ENCODE measurements at regions not wholly inside any gene's neighbourhood (a gene's known extent, or its start where the extent isn't known, plus 50 kb on each side); places are given as distances from the start of the nearest gene placed in this dataset.

DNA sequence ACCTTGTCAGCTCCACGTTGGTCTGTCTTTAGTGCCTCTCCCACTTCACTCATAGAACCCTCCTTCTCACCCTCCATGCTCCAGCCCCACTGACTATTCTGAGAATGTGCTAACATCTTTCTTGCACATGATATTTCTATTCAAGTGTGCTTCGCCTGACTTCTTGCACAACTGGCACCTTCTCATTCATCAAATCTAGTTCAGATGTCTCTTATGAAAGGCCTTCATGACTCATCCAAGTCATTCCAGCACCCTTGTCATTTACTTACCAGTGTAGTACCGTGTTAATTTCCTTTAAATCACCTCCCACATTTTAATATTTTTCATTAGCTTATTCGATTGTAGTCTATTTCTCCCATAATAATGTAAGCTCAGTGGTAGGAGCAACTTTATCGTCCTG is 197.8 kb upstream of the PIRT start:
- Histone ChIP-seq H3K4me3 (no peak overlapping the region), H3K36me3 (no peaks in the 10 kb centered on the region), H3K4me1 (no peaks in the 10 kb centered on the region), H3K27me3 (no peaks in the 10 kb centered on the region), H3K9me3 (no peaks in the 10 kb centered on the region), H3K27ac (no peak overlapping the region)
- TF ChIP-seq POLR2A (IDR thresholded peaks at IDR 0.05): no peak
- TF ChIP-seq, protein P1, sequence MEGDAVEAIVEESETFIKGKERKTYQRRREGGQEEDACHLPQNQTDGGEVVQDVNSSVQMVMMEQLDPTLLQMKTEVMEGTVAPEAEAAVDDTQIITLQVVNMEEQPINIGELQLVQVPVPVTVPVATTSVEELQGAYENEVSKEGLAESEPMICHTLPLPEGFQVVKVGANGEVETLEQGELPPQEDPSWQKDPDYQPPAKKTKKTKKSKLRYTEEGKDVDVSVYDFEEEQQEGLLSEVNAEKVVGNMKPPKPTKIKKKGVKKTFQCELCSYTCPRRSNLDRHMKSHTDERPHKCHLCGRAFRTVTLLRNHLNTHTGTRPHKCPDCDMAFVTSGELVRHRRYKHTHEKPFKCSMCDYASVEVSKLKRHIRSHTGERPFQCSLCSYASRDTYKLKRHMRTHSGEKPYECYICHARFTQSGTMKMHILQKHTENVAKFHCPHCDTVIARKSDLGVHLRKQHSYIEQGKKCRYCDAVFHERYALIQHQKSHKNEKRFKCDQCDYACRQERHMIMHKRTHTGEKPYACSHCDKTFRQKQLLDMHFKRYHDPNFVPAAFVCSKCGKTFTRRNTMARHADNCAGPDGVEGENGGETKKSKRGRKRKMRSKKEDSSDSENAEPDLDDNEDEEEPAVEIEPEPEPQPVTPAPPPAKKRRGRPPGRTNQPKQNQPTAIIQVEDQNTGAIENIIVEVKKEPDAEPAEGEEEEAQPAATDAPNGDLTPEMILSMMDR (IDR thresholded peaks at IDR 0.05): no peak
- no peak for DNase-seq

DNA sequence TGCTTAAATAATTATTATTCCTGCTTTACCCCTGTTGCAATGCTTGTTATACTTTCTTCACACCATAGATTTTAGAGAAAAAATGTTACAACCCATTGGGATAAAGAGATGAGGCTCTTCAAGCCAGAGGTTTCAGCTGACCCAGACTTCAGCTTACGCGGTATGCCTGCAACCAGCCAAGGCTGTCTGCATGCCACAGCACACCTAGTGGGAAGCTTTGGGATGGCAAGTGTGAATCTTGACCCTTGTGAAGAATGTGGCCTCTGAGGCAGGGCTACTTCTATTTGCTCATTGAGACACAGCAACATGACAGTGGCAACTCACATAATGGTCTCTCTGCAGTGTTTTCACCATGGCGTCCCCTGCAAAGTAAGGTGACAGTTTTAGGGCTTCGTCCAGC is 193.9 kb upstream of the PIRT start:
- no peak overlapping the region for H3K27ac ChIP-seq
- no peaks in the 10 kb centered on the region for H3K9me3 ChIP-seq
- no peaks in the 10 kb centered on the region for H3K27me3 ChIP-seq
- H3K4me1 ChIP-seq: no peaks in the 10 kb centered on the region
- H3K36me3 ChIP-seq: no peaks in the 10 kb centered on the region
- H3K4me3 ChIP-seq: no peak overlapping the region
- DNase-seq: no peak
- no peak for TF ChIP-seq POLR2A (IDR thresholded peaks at IDR 0.05)

DNA sequence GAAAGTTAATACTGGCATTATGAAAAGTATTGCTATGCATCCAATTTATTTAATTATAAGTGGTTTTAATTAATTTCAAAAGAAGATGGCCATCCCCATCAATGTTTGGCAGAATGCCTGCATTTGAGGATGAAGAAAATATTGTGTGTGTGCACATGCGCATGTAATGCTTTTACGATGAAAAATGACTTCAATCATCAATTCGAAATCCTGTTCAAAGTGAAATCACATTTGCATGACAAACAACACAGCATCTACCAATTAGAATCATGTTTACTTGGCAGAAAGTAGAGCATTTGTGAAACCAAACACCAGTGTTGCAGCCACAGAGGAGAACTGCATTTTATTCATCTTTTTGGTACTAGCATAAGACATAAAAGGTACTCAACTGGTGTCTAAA is 191.9 kb upstream of the PIRT start:
- no peak for DNase-seq
- H3K9me3 ChIP-seq: no peaks in the 10 kb centered on the region
- no peak overlapping the region for H3K4me3 ChIP-seq
- no peaks in the 10 kb centered on the region for H3K36me3 ChIP-seq
- TF ChIP-seq POLR2A (IDR thresholded peaks at IDR 0.05): no peak
- TF ChIP-seq, protein P1 (IDR thresholded peaks at IDR 0.05): no peak
- no peak overlapping the region for H3K27ac ChIP-seq
- no peaks in the 10 kb centered on the region for H3K27me3 ChIP-seq
- no peaks in the 10 kb centered on the region for H3K4me1 ChIP-seq

DNA sequence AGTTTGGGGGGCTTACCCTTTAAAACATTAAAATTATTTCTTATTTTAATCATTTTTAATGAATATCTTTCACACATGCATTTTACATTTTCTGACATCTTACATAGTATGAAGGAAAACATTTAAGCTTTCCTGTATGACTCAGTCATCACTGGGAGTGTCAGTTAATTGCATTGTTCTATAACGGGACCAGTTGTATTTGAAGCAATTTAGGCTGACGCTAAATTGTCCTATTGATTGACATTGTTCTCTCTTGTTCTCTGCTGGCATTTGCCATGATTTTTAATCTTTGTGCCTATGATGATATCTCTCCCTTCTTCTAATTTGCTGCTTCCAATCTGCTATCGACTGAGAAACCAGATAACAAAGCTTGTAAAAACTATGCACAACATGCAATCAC is 190.5 kb upstream of the PIRT start:
- Histone ChIP-seq H3K4me1 (no peaks in the 10 kb centered on the region), H3K36me3 (no peaks in the 10 kb centered on the region), H3K4me3 (no peak overlapping the region), H3K27me3 (no peaks in the 10 kb centered on the region), H3K9me3 (no peaks in the 10 kb centered on the region), H3K27ac (no peak overlapping the region)
- TF ChIP-seq, protein P1 (IDR thresholded peaks at IDR 0.05): no peak
- no peak for DNase-seq

DNA sequence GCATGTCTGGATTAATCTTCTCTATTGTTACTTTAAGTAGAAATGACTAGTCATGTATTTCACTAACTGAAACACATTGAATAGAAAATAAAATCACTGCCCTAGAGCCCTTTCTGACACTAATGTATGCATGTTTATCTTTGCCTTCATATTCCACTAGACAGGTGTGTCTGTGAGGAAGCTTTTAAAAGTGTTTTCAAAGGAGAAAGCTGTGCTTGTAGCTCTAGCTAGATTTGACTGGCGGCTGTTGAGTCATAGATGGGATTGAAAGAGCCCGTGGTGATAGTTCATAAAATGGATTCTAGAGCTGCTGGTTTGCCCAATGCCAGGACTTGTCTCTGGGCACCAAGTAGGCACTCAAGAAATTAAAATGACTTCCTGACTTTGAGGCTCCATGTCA is 189.0 kb upstream of the PIRT start:
- Histone ChIP-seq H3K36me3 (no peaks in the 10 kb centered on the region), H3K9me3 (no peaks in the 10 kb centered on the region), H3K27me3 (no peaks in the 10 kb centered on the region), H3K4me1 (no peaks in the 10 kb centered on the region), H3K4me3 (no peak overlapping the region), H3K27ac (no peak overlapping the region)
- DNase-seq: no peak
- TF ChIP-seq, protein P1 (IDR thresholded peaks at IDR 0.05): no peak
- no peak for TF ChIP-seq POLR2A (IDR thresholded peaks at IDR 0.05)

DNA sequence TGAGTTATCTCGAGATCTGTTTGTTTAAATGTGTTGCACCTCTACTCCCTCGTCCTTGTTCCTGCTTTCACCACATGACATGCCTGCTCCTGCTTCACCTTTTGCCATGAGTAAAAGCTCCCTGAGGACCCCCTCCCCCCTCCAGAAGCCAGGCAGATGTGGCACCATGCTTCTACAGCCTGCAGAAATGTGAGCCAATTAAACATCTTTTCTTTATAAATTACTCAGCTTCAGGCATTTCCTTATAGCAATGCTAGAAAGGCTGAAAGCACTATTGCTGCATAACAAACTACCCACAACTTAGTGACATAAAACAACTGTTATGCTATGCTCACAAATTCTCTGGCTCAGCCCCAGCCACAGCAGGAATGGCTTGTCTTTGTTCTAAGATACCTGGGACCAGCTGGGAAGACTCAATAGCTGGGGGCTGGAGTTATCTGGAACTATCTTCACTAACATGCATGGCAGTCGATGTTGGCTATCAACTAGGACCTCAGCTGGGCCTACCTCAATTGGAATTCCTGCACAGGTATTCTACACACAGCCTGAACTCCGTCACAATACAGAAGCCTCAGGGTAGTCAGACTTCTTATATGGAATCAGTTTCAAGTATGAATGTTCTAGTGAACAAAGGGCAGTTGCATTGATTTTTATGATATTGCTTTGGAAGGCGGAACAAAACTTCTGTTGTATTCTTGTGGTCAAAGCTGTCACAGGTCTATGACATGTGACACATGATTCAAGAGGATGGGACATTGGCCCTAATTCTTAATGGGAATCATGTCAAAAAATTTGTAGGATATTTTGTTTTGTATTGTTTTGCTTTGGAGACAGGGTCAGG is 186.0 kb upstream of the PIRT start:
- Histone ChIP-seq H3K27ac (no peak overlapping the region), H3K27me3 (no peaks in the 10 kb centered on the region), H3K9me3 (no peaks in the 10 kb centered on the region), H3K4me3 (no peak overlapping the region), H3K36me3 (no peaks in the 10 kb centered on the region), H3K4me1 (no peaks in the 10 kb centered on the region)
- TF ChIP-seq, protein P1 (IDR thresholded peaks at IDR 0.05): no peak
- DNase-seq: no peak

All from Peyer's patch (tissue), 4 donors.